GM23248 (cell line): ENCODE measurements at regions not wholly inside any gene's neighbourhood (a gene's known extent, or its start where the extent isn't known, plus 50 kb on each side); places are given as distances from the start of the nearest gene placed in this dataset.
"Not testable (repeated sequence)": the region's sequence is repeated elsewhere in the genome, so short reads cannot be mapped to it uniquely, and the experiment has no call there.

Experiments used
- DNase-seq: peaks from one replicate; pipeline ENCODE4 v3.0.0-alpha.2; 2015
- H2AFZ ChIP-seq: fragments of 200-600 bp; sonication (generic); 2 replicates; pipeline ENCODE4 v1.6.1; 2016; ENCODE audit warnings: antibody characterized with exemption
- H3F3A ChIP-seq: fragments of 200-600 bp; sonication (generic); 2 replicates; pipeline ENCODE4 v1.6.1; 2016; ENCODE audit warnings: mild to moderate bottlenecking, antibody characterized with exemption, mixed run types; ENCODE audit not compliant: insufficient read depth
- H3K27ac ChIP-seq: fragments of 200-600 bp; sonication (generic); 2 replicates; pipeline ENCODE4 v1.5.1; 2016; ENCODE audit warnings: mild to moderate bottlenecking
- H3K27me3 ChIP-seq: fragments of 200-600 bp; sonication (generic); replicated peaks from 2 replicates; pipeline ENCODE4 v1.6.1; 2016; ENCODE audit warnings: mild to moderate bottlenecking; ENCODE audit not compliant: insufficient read depth
- H3K36me3 ChIP-seq: fragments of 200-600 bp; sonication (generic); 2 replicates; pipeline ENCODE4 v1.6.1; 2016; ENCODE audit warnings: low read depth, mild to moderate bottlenecking
- H3K4me1 ChIP-seq: fragments of 200-600 bp; sonication (generic); 2 replicates; pipeline ENCODE4 v1.6.1; 2016; ENCODE audit warnings: mild to moderate bottlenecking; ENCODE audit not compliant: insufficient read depth
- H3K4me2 ChIP-seq: fragments of 200-600 bp; sonication (generic); one replicate; pipeline ENCODE4 v1.6.1; 2016; ENCODE audit warnings: mild to moderate bottlenecking; ENCODE audit not compliant: unreplicated experiment
- H3K4me3 ChIP-seq: fragments of 200-600 bp; sonication (generic); 2 replicates; pipeline ENCODE4 v1.5.1; 2016; ENCODE audit warnings: mild to moderate bottlenecking
- H3K79me2 ChIP-seq: fragments of 200-600 bp; sonication (generic); 2 replicates; pipeline ENCODE4 v1.6.1; 2016; ENCODE audit warnings: mild to moderate bottlenecking; ENCODE audit not compliant: insufficient read depth
- H3K9ac ChIP-seq: fragments of 200-600 bp; sonication (generic); 2 replicates; pipeline ENCODE4 v1.6.1; 2016; ENCODE audit warnings: mild to moderate bottlenecking
- H3K9me2 ChIP-seq: fragments of 200-600 bp; sonication (generic); 2 replicates; pipeline ENCODE4 v1.6.1; 2016; ENCODE audit warnings: mixed run types, mild to moderate bottlenecking, moderate library complexity; ENCODE audit not compliant: insufficient read depth
- H3K9me3 ChIP-seq: fragments of 200-600 bp; sonication (generic); one replicate; pipeline ENCODE4 v1.6.1; 2017; ENCODE audit warnings: low read depth
- H4K20me1 ChIP-seq: fragments of 200-600 bp; sonication (generic); 2 replicates; pipeline ENCODE4 v1.6.0; 2016; ENCODE audit not compliant: insufficient read depth
- EZH2 ChIP-seq: fragments of 200-600 bp; sonication (generic); IDR thresholded peaks from 2 replicates; pipeline ENCODE4 v1.6.1; 2018; ENCODE audit warnings: antibody characterized with exemption, mild to moderate bottlenecking; ENCODE audit not compliant: insufficient read depth, poor library complexity, severe bottlenecking
- EZH2phosphoT487 ChIP-seq: fragments of 200-600 bp; sonication (generic); IDR thresholded peaks from 2 replicates; pipeline ENCODE4 v1.6.1; 2018; ENCODE audit warnings: antibody characterized with exemption, moderate library complexity, mild to moderate bottlenecking, low read depth; ENCODE audit not compliant: insufficient read depth
- WGBS, 2 experiments: methylation state at CpG; one replicate each; pipeline ENCODE4 v1.1.6; 2015 to 2017; ENCODE audit warnings: low lambda C conversion rate in 2 of 2, low coverage in 1 of 2; ENCODE audit errors: missing lambda C conversion rate in 2 of 2; 5-methylcytosine and 5-hydroxymethylcytosine counted together
- in situ Hi-C: fragments of 300-500 bp; cut with MboI; formaldehyde crosslinking; loops from 2 replicates; pipeline ENCODE4 v1.15.0; 2020

DNA sequence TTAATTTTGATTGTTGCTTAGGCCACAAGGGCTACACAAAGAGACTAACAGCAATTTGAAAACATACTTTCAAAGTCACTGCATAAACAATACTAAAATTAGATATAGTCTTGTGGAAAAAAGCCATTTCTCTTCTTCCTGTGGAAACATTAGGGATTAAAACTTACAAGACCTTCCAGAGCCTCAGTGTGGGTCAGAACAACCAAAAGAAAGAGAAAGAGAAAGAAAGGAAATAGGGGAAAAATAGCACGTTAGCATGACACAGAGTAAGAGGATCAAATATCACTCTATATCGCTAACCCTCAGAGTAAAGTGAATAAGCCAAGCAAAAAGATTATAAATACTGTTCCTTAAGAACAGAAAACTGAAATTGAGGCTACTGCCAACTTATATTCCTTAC lies 127.8 kb upstream of the DIAPH2 start:
- no peak for DNase-seq
- Histone ChIP-seq H3F3A (no peaks in the 10 kb centered on the region), H4K20me1 (no peaks in the 10 kb centered on the region), H3K9me3 (no peaks in the 10 kb centered on the region), H3K4me2 (no peak overlapping the region), H2AFZ (no peak overlapping the region), H3K4me1 (no peaks in the 10 kb centered on the region), H3K4me3 (no peak overlapping the region), H3K79me2 (no peaks in the 10 kb centered on the region), H3K9ac (no peak overlapping the region), H3K9me2 (no peaks in the 10 kb centered on the region), H3K36me3 (no peaks in the 10 kb centered on the region), H3K27me3 (no peaks in the 10 kb centered on the region), H3K27ac (no peak overlapping the region)
- 95 to 97% methylated on average over 2 of the region's 2 CpGs for WGBS, 2 experiments
- in situ Hi-C loops: no loop called here
- TF ChIP-seq EZH2phosphoT487: no peak
- TF ChIP-seq EZH2: no peak

DNA sequence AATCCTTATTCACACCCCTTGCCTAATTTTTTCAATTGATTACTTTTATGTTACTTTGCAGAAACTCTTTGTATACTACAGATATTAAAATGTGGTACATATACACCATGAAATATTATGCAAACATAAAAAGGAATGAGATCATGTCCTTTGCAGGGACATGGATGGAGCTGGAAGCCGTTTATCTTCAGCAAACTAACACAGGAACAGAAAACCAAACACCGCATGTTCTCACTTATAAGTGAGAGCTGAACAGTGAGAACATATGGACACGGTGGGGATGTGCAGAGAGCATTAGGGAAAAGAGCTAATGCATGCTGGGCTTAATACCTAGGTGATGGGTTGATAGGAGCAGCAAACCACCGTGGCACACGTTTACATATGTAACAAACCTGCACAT lies 123.5 kb upstream of the DIAPH2 start:
- H3K27me3 ChIP-seq, DNase-seq, H3K27ac ChIP-seq, H3K4me2 ChIP-seq, H4K20me1 ChIP-seq, H3F3A ChIP-seq, H2AFZ ChIP-seq, H3K9ac ChIP-seq, H3K9me3 ChIP-seq, in situ Hi-C loops, H3K4me3 ChIP-seq, H3K9me2 ChIP-seq, H3K79me2 ChIP-seq, H3K36me3 ChIP-seq, H3K4me1 ChIP-seq: not testable (repeated sequence)
- WGBS, 2 experiments: 79 to 97% methylated on average over 4 to 5 of the region's 5 CpGs

DNA sequence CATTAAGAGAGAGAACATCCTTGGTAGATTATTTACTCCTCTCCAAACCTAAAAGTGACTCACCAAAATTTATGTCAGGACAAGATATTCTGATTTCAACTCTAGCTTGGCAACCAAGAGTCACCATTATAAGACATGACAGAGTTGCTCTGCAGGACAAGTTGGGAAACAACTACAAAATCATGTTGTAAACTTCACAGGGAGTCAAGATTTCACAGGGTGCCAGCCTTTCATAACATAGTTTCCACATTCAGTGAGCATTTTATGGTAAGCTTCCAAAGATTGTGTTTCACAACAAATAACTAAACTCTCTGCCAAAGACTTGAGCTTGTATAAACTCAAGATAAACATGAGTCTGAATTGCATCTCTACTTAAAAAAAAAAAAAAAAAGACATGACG lies 121.0 kb upstream of the DIAPH2 start:
- Histone ChIP-seq H4K20me1 (no peaks in the 10 kb centered on the region), H3K9me2 (no peaks in the 10 kb centered on the region), H3F3A (no peaks in the 10 kb centered on the region), H3K79me2 (no peaks in the 10 kb centered on the region), H3K27ac (peak overlapping the region; percentile 49), H3K27me3 (no peaks in the 10 kb centered on the region), H2AFZ (no peak overlapping the region), H3K9ac (no peak overlapping the region), H3K36me3 (no peaks in the 10 kb centered on the region), H3K4me3 (no peak overlapping the region), H3K4me1 (0 out of 2 replicates have a peak, but pooled peaks cover 3% of the 10 kb centered on the region), H3K4me2 (no peak overlapping the region), H3K9me3 (no peaks in the 10 kb centered on the region)
- 0 to 6% methylated on average over 1 of the region's 1 CpG for WGBS, 2 experiments
- TF ChIP-seq EZH2 (no peak), EZH2phosphoT487 (no peak)
- in situ Hi-C loops: no loop called here
- DNase-seq: peak; percentile 70

DNA sequence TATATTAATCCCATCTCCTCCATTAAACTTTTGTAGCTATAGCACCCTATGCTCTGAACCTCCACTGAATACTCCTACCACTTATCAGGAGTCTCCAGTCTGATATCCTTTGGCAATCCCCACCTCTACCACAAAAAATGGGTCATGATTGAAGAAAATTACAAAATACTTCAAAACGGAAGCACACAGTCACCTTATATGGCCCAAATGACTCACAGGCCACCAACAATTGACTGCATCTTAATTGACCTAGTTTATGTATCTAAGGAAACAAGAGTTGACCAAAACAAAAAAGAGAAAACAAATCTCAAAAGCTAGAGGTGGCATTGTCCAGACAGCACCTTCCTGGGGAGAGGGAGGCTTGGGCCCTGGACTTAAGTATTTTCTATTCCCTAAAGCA lies 120.0 kb upstream of the DIAPH2 start:
- Histone ChIP-seq H3K4me3 (no peak overlapping the region), H3K9me3 (no peaks in the 10 kb centered on the region), H3K36me3 (no peaks in the 10 kb centered on the region), H3K9me2 (no peaks in the 10 kb centered on the region), H3K4me1 (0 out of 2 replicates have a peak, but pooled peaks cover 3% of the 10 kb centered on the region), H3K27me3 (no peaks in the 10 kb centered on the region), H2AFZ (no peak overlapping the region), H3F3A (no peaks in the 10 kb centered on the region), H3K4me2 (no peak overlapping the region), H3K9ac (no peak overlapping the region), H3K79me2 (no peaks in the 10 kb centered on the region), H4K20me1 (no peaks in the 10 kb centered on the region), H3K27ac (no peak overlapping the region)
- TF ChIP-seq EZH2: no peak
- WGBS, 2 experiments: 11 to 42% methylated on average over 1 of the region's 1 CpG
- DNase-seq: peak; percentile 33
- in situ Hi-C loops: no loop called here

DNA sequence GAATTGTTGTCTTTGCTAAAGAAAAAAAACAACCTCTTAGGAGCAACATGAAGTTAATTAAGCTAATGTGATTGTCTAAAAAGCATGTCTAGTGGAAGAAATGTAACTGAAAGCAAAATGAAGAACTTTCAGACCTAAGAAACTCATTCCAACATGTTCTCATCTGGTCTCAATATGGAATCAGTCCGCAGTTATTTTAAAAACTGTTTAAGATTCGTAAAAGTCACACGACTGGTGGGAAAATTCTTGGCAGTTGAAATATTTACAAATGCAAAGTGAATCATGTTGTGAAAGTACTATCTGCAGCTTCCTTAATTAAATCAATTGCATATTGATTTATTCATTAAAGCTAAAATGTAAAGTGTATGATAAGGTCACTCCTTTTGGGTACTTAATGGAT lies 117.8 kb upstream of the DIAPH2 start:
- Histone ChIP-seq H3K9ac (no peak overlapping the region), H3F3A (no peaks in the 10 kb centered on the region), H3K9me2 (no peaks in the 10 kb centered on the region), H3K4me2 (no peak overlapping the region), H3K4me3 (no peak overlapping the region), H3K27me3 (no peaks in the 10 kb centered on the region), H3K4me1 (0 out of 2 replicates have a peak, but pooled peaks cover 3% of the 10 kb centered on the region), H4K20me1 (no peaks in the 10 kb centered on the region), H2AFZ (no peak overlapping the region), H3K9me3 (no peaks in the 10 kb centered on the region), H3K36me3 (no peaks in the 10 kb centered on the region), H3K27ac (no peak overlapping the region), H3K79me2 (no peaks in the 10 kb centered on the region)
- in situ Hi-C loops: no loop called here
- DNase-seq: no peak
- no peak for TF ChIP-seq EZH2
- TF ChIP-seq EZH2phosphoT487: no peak
- 32 to 33% methylated on average over 3 of the region's 3 CpGs for WGBS, 2 experiments
